Stimulated activated naive CD8-positive, alpha-beta T cell treated with anti-CD3 and anti-CD28 coated beads, Interleukin-15, Interleukin-2, amounts not matched to agents 100 U/mL and 50 U/mL, for 24 hours (primary cell): ENCODE measurements at regions not wholly inside any gene's neighbourhood (a gene's known extent, or its start where the extent isn't known, plus 50 kb on each side); places are given as distances from the start of the nearest gene placed in this dataset.

Experiments
- ATAC-seq: fragments of 150-1000 bp; cut with Tn5 transposase; one replicate; pipeline ENCODE4 v1.10.0; 2021
- DNase-seq: peaks from one replicate; pipeline ENCODE4 v3.0.0; 2021

- DNase-seq (no peak), ATAC-seq (no peak)
These were observed 455.9 kb upstream of the SOX11 start for GRCh38 chr2:5236249-5236648.

DNA sequence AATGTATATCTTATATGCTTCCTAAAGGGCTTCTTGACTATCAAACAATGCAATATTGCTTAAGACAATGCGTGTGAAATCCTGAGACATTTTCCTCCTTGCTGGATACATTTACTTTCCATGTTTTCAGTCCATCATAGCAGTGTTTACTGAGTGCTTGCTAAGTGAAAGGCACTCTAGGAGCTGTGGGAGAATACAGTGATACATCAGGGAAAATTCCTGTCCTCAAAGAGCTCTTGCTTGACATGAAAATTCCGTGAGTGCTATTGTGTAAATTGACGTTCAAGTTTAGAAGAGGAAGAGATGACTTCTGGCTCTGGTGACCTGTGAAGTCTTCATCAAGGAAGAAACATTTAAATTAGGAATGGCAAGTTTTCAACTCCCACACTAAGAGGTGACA, 449.4 kb upstream of the SOX11 start:
- DNase-seq = no peak
- no peak for ATAC-seq

- DNase-seq = no peak
- ATAC-seq = no peak
These were observed 441.7 kb upstream of the SOX11 start for GRCh38 chr2:5250482-5250881.

DNA sequence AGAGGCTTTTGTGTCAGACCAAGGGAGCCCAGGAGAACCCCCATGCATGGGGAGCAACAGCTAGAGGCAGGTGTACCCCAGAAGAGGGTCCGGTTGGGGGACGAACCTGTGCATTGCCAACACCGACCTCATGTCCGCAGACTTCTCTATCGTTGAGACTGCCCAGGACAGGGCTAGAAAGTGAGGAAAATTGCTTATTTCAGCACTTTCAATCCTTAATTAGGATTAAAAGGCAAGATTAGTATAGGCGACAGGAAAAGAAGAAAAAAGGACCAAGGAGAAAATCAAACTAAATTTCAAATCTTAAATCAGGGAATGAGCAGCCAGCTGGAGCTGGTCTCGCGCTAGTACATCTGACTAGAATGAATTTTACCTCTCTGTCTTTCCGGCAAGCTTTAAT, 438.9 kb upstream of the SOX11 start:
- ATAC-seq (no peak), DNase-seq (no peak)

DNA sequence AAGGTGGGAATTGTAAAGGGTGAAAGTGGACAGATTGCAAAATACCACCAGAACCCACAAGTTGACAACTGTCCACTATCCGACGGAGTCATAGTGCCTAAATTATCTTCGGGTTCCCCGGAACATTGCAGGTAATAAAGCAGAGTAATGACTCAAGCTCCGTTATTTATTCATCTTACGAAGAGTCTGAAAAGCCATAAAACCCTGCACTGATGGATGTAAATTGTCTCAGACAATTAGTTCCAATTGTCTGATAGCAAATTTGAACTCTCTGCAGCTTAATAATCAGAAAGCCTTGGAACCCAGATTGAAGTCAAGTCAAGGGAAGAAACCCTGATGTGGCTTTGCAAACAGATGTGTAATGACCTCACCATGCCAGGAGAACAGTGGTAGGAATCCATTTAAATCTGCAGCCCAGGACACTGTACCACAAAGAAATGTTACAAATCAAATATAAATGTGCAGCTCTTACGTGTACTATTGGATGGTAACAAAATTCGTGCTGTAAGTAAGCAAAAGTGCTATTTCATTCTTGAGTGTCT, 437.3 kb upstream of the SOX11 start:
- no peak for ATAC-seq
- DNase-seq = no peak

DNA sequence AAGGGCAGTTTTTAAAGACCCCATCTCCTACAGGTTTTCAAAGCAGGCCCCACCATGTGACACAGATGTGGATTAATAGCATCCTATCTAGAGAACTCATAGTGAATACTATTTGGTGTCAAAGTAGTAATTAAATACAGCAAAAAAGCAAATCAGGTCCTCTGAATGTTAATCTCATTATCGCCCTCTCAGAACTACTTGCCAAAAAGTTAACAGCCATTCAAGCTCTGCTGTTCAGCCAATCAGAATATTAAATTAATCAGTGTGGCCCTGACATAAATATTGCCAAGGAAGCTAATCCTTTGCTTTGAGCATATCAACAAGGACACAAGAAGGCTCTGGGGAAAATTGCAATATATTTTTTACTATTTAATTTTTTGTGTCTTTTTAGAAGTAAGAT, 428.9 kb upstream of the SOX11 start:
- no peak for ATAC-seq
- no peak for DNase-seq

- DNase-seq (no peak), ATAC-seq (no peak)
These were observed 427.8 kb upstream of the SOX11 start for GRCh38 chr2:5264361-5264760.

GRCh38 chr2:5285061-5285460, 407.1 kb upstream of the SOX11 start:
- ATAC-seq (no peak), DNase-seq (no peak)

DNA sequence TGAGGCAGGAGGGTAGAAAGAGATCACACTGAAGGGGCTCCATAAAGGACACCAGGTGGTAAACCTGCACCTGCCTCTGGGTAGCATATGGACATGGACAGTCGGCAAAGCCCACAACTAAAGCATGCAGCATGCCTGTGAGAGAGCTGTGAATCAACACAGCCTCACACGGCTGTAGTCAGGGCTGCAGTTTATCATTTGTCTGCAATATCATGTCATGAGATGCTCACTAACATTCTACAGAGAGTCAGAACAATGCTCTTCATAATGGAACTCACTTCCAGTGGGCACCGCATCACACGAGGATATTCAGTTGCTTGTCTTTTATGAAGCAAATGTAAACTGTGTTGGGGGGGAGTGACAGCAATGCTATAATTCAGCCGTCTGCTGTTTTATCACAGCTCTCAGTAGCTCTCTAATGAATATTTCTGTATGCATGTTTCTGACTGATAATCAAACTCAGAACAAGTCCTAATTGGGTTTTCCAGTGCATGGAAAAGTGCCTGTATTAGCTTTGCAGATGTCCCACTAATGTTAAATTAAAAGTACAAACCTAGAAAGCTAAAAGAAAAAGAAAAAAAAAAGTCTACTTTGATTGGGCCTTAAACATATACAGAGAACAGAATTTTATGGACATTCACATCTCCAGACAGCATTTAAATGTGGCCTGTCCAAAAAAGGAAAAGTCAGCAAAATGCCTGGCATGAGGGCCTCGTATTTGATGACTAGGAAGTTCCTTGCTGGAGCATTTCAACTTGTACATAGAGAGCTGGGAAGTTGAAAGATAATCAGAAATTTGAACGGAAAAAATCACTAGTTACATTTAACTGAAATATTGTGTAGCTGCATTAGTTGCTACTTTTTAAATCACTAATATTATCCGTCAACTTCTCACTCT, 406.1 kb upstream of the SOX11 start:
- ATAC-seq (no peak), DNase-seq (no peak)

GRCh38 chr2:5287558-5288334, 404.4 kb upstream of the SOX11 start:
- ATAC-seq = no peak
- no peak for DNase-seq

DNA sequence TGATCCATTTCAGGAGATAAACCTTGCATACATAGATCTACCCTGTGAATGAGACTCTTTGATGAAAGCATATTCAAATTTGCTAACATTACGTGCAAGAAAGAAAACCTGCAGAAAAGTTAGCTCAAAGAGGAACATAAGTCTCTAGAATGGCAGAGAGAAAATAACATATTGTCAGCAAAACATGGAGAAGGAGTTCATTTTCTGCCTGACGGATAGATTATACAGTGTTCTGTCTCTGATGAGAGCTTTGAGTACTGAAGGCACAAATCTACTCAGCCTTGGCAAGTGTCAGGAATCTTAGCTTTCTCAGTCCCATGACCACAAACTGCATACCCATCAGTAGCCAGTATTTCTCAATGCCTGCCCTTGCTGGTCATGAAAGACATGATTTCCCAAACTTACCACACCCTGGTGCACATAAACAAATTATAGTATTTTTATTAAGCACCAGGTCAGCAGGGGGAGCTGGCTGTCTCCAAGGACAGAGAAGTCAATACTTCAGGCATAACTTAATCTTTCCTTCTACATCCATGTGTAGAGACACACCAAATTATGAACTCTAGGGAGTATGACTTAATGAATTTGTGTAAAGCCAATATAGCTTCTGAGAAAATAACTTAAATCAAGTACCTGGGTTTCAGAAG, 401.2 kb upstream of the SOX11 start:
- DNase-seq (no peak), ATAC-seq (no peak)

- no peak for ATAC-seq
- DNase-seq = no peak
These were observed 387.5 kb upstream of the SOX11 start for GRCh38 chr2:5304640-5305039.

DNA sequence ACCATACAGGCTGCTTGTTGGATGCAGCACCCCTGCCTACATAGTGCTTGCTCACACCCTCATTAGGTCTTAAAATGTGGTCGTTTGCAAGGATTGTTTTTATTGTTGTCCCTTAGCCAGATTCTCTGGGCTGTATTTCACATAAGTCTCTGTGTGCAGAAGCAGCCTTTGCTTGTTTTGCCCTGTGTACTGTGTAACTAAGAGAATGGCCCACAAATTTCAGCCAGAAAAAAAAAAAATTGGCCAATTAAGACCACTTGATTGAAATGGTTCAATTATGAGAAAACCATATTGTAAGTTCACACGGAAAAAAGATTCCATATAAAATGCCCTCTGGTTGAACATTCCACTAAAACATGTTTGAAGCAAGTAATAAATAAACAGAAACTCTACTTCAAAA, 377.1 kb upstream of the SOX11 start:
- DNase-seq = no peak

DNA sequence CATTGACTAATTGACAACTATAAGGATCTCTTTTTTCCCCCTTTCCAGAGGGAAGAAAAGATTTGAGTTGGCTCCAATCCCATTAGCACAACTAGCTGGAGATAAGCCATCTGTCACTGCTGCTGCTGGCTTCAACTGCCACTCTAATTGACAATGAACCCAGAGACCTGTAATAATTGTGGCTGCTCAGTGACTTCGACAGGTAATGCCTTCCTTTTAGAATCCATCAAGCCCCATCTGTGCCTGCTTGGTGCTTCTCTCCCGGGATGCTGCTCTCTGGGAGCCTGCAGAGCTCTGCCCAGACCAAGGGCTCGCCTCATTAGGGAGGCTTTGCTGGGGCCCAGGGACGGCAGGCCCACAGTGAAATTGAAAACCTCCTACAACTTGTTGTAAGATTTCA, 376.7 kb upstream of the SOX11 start:
- DNase-seq = no peak
- ATAC-seq = no peak

More for the DNA sequence above, 377.1 kb upstream of the SOX11 start:
- no peak for ATAC-seq

- no peak for ATAC-seq
- DNase-seq = no peak
These were observed 376.1 kb upstream of the SOX11 start for GRCh38 chr2:5316001-5316490.

- ATAC-seq = no peak
- DNase-seq = no peak
These were observed 372.7 kb upstream of the SOX11 start for GRCh38 chr2:5319493-5319892.

DNA sequence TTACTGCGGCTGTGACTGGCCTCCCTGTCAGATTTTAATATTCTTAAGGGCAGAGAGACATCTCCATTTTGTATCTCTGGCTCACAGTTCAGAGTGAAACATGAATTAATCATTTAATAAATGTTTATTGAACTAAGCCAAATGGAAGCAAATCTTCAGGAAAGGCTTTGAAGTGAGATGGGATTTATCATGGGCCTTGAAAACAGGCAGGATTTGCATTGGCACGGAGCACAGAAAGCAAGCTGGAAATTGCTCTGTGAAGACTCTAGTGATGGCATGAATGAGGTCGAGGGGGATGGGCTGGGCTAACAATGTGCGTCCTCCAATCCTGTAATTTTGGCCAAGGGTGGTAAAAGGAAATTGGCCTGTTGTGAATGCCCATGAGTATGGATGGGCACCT, 369.8 kb upstream of the SOX11 start:
- DNase-seq = no peak
- no peak for ATAC-seq

DNA sequence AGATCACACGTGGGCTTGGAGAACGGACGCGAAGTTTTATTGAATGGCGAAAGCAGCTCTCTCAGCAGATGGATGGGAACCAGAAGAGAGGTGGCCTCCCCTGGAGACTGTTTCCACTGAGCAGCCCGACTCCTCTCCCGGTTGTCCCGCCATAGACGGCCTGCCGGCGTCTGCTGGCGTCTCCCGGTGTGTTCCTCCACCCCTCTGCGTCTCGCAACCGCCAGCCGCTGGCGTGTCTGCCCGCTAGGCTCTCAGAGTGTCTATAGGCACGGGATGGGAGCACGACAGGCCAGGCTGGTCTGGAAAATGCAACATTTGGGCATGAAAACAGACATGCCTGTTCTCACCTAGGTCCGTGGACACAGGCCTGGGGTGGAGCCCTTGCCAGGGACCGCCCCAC, 366.7 kb upstream of the SOX11 start:
- DNase-seq (no peak), ATAC-seq (no peak)

DNA sequence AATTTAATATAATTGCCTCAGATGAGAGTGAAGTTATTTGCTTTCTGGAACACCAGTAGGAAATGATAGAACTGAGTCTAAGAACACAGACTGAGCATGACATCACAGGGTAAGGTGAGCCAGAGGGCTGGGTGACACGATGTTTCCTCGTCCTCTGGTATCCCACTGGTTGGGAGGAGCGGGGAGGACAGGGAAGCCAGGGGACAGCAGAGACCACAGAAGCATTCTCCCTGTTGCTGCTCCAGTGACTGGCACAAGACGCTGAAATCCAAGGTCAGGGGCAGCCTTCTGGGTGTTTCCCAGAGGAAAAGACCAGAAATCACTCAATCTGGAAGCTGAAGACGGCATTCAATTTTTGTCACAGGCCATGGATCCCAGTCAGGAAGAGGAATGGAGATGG, 363.4 kb upstream of the SOX11 start:
- no peak for ATAC-seq

GRCh38 chr2:5329763-5330162, 362.4 kb upstream of the SOX11 start:
- ATAC-seq = no peak
- no peak for DNase-seq

More for the DNA sequence above, 363.4 kb upstream of the SOX11 start:
- DNase-seq = no peak

- no peak for ATAC-seq
- DNase-seq = no peak
These were observed 361.2 kb upstream of the SOX11 start for GRCh38 chr2:5330961-5331360.

DNA sequence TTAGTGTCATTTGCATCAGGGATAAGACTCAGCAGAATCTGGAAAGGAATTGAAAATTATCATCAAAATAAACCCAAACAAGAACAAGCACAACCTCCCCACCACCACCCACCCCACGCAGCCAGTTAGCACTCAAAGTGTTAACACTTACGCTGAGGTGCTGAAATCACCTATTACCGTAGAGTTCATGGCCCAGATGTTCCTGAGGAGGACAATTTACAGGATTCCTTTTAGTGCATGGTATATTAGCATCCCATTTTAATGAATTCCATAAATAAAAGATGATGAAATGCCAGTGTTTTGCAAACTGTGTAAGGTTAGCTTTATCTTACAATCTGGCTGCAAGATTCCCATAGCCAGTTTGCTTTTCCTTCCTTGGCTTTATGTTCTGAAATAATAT, 359.3 kb upstream of the SOX11 start:
- ATAC-seq = no peak
- no peak for DNase-seq

DNA sequence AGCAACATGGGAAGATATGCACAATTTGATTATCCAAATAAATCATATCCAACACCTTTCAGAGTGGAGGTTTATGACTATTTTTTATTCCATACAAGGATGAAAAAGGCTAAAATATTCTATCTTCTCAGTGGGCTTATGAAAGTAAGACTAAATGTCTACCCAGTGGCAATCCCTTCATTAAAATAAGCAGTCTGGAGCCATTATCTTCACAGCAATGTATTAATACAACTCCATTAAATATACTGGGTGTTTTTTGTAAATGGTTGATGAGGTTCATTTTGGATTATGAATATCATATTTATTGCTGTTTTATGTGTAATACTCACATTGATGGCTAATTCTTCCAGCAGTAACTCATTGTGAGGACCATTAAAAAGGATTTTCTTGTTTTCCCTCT, 352.7 kb upstream of the SOX11 start:
- DNase-seq = no peak
- no peak for ATAC-seq
